RCC 7860 (cell line): ENCODE measurements at regions not wholly inside any gene's neighbourhood (a gene's known extent, or its start where the extent isn't known, plus 50 kb on each side); places are given as distances from the start of the nearest gene placed in this dataset.
A peak's percentile ranks its signal among the peaks of the same experiment; 100 is the strongest.
"Not testable (repeated sequence)": the region's sequence is repeated elsewhere in the genome, so short reads cannot be mapped to it uniquely, and the experiment has no call there.

Experiments
- DNase-seq: peaks from one replicate; pipeline ENCODE4 v3.0.0-alpha.2; 2015; ENCODE audit warnings: low spot score
- FAIRE-seq: peaks from 2 replicates; lab custom pipeline; 2012; peaks lifted over from hg19 to GRCh38; lab: Jason Lieb, UNC

GRCh38 chr2:200201839-200202238 is 104.7 kb upstream of the SPATS2L start:
- DNase-seq, FAIRE-seq: not testable (repeated sequence)

GRCh38 chr2:200203381-200203827 is 103.1 kb upstream of the SPATS2L start:
- DNase-seq (no peak), FAIRE-seq (no peak)

- FAIRE-seq (no peak), DNase-seq (no peak)
These were observed 98.5 kb upstream of the SPATS2L start for GRCh38 chr2:200208041-200208440.

GRCh38 chr2:200209030-200209429 is 97.5 kb upstream of the SPATS2L start:
- DNase-seq (no peak), FAIRE-seq (no peak)

- no peak for DNase-seq
- FAIRE-seq = no peak
These were observed 94.8 kb upstream of the SPATS2L start for GRCh38 chr2:200211643-200212042.

- DNase-seq (no peak), FAIRE-seq (no peak)
These were observed 93.5 kb upstream of the SPATS2L start for GRCh38 chr2:200212862-200213425.

GRCh38 chr2:200216310-200216709 is 90.2 kb upstream of the SPATS2L start:
- DNase-seq (no peak), FAIRE-seq (no peak)

- FAIRE-seq = no peak
- no peak for DNase-seq
These were observed 89.2 kb upstream of the SPATS2L start for GRCh38 chr2:200217320-200217719.

- no peak for DNase-seq
- no peak for FAIRE-seq
These were observed 87.8 kb upstream of the SPATS2L start for GRCh38 chr2:200218645-200219044.

- FAIRE-seq = no peak
- DNase-seq = no peak
These were observed 87.0 kb upstream of the SPATS2L start for GRCh38 chr2:200219309-200220113.

GRCh38 chr2:200220251-200220650 is 86.2 kb upstream of the SPATS2L start:
- DNase-seq = no peak
- FAIRE-seq = no peak

GRCh38 chr2:200221055-200221955 is 85.2 kb upstream of the SPATS2L start:
- DNase-seq (no peak), FAIRE-seq (no peak)

- no peak for DNase-seq
- FAIRE-seq = no peak
These were observed 83.7 kb upstream of the SPATS2L start for GRCh38 chr2:200222791-200223190.

GRCh38 chr2:200223205-200223784 is 83.2 kb upstream of the SPATS2L start:
- peak; percentile 12 for DNase-seq
- no peak for FAIRE-seq

- DNase-seq (no peak), FAIRE-seq (no peak)
These were observed 80.5 kb upstream of the SPATS2L start for GRCh38 chr2:200225951-200226350.

- FAIRE-seq (no peak), DNase-seq (no peak)
These were observed 79.8 kb upstream of the SPATS2L start for GRCh38 chr2:200226451-200227426.

- no peak for FAIRE-seq
These were observed 75.8 kb upstream of the SPATS2L start for GRCh38 chr2:200230716-200231115.

GRCh38 chr2:200235533-200235932 is 71.0 kb upstream of the SPATS2L start:
- DNase-seq = no peak
- FAIRE-seq = no peak

More at GRCh38 chr2:200230716-200231115, 75.8 kb upstream of the SPATS2L start:
- no peak for DNase-seq

GRCh38 chr2:200239216-200239615 is 67.3 kb upstream of the SPATS2L start:
- DNase-seq (no peak), FAIRE-seq (no peak)

- DNase-seq (no peak), FAIRE-seq (no peak)
These were observed 63.9 kb upstream of the SPATS2L start for GRCh38 chr2:200242570-200242969.
